HTR-8/SVneo (cell line): ENCODE measurements at regions not wholly inside any gene's neighbourhood (a gene's known extent, or its start where the extent isn't known, plus 50 kb on each side); places are given as distances from the start of the nearest gene placed in this dataset.

Experiments
- DNase-seq: peaks from one replicate; pipeline ENCODE4 v3.0.0; 2011; ENCODE audit warnings: low spot score, mixed read lengths; ENCODE audit not compliant: insufficient read length
- FAIRE-seq: peaks from 2 replicates; lab custom pipeline; 2011; peaks lifted over from hg19 to GRCh38; lab: Jason Lieb, UNC

GRCh38 chr2:156818944-156819343 lies 382.8 kb downstream of the GPD2 start:
- DNase-seq (no peak), FAIRE-seq (no peak)

DNA sequence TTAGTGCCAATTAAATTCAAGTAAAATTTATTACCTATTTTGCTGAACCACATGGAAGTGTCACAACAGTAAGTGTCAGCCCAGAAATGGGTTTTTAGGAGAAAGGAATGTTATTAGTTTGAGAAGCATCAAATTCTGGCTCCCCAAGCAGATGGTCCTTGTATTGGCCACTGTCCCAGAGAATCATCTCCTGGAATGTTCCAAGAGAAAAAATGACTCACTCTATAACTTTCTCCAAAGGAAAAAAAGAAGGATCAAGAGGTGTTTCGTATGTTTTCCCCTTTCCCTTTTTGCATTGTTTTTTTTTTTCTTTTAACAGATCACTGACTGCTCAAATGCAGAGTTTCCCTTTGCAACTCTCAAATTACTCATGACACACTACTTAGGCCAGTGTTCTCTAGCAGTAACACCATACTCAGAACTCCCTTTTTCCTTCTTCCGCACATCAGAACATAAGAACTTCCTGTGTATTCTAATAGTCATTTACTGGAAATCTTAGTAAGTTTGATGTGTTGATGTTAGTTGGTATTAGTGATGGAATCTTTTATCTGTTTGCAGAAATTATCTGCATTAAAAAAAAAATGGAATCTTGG lies 390.3 kb downstream of the GPD2 start:
- FAIRE-seq, result no peak
- peak; percentile 9 for DNase-seq

- DNase-seq, result no peak
- FAIRE-seq, result no peak
Observed at GRCh38 chr2:156834431-156834830, 398.3 kb downstream of the GPD2 start.

DNA sequence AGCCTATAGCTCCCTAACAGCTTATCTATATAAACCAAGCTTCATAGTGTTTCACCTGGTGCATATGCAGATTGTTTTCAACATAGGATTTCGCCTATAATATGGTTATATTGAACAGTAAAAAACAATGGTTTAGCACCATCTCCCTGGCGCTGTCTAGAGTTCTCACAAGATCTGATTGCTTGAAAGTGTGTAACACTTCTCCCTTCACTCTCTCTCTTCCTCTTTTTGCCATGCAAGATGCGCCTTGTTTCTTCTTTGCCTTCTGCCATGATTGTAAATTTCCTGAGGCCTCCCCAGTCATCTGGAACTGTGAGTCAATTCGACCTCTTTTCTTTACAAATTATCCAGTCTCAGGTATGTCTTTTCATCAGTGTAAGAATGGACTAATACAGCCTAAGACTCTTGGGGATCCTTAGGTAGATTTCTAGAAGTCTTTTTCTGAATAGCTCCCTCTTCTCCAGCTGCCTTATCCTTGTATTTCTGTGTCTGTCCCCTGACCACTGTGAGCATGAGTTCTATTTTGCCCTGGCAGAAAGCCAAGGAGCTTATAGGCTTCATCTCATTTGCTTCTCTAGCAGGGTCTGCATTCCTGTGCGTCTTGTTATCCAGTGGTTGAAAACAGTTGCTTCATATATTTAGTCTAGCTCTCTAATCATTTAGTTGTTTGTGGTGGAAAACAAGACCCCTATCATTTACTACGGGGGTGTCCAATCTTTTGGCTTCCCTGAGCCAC lies 401.6 kb downstream of the GPD2 start:
- FAIRE-seq, result no peak
- DNase-seq, result no peak

GRCh38 chr2:156841321-156841720 lies 405.1 kb downstream of the GPD2 start:
- DNase-seq, result no peak
- no peak for FAIRE-seq

- no peak for DNase-seq
- FAIRE-seq, result no peak
Observed at GRCh38 chr2:156845806-156846558, 409.8 kb downstream of the GPD2 start.

- DNase-seq (no peak), FAIRE-seq (no peak)
Observed at GRCh38 chr2:156852210-156852609, 405.3 kb upstream of the GALNT5 start.

DNA sequence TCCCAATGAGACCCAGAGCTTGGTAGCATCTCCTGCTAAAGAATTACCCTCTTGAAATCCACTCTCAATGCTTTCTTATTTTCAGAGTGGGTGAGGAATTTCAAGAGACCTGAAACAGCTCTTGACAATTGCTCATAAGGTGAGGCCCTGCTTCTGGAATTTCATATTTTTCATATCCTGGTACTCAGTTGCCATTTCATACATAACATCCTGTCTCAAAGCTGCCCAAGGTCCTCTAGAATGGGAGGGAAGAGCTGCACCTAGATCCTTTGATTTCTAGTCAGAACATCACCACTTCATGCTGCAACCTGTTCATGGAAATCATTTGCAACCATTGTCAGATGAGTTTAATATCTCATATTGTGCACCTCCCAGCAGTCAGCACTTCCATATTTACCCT lies 404.8 kb upstream of the GALNT5 start:
- no peak for DNase-seq
- FAIRE-seq, result no peak

GRCh38 chr2:156864325-156864724 lies 393.2 kb upstream of the GALNT5 start:
- DNase-seq (no peak), FAIRE-seq (no peak)

DNA sequence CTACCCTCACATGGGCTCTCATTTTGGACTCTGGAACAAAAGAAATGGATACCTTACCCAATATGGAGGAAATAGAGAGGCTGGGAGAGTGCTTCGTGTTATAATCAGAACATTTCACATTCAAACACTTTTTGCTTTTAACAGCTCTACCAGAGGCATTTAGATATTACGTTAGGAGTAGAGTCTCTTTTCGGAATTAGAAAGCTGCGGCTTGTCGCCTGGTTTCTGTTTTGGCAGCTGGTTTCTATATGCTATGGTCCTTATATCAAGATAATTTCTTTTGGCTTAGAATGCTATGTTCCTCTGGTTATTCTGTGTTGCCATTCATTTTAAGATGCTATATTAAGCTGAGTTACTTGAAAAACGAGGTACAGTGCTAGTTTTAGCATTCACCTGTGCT lies 392.8 kb upstream of the GALNT5 start:
- FAIRE-seq, result no peak
- no peak for DNase-seq

GRCh38 chr2:156867201-156867600 lies 390.3 kb upstream of the GALNT5 start:
- FAIRE-seq, result no peak
- no peak for DNase-seq

- no peak for FAIRE-seq
- no peak for DNase-seq
Observed at GRCh38 chr2:156874707-156875106, 382.8 kb upstream of the GALNT5 start.

- no peak for DNase-seq
- no peak for FAIRE-seq
Observed at GRCh38 chr2:156883804-156884203, 373.7 kb upstream of the GALNT5 start.

- DNase-seq, result no peak
- no peak for FAIRE-seq
Observed at GRCh38 chr2:156884216-156884615, 373.3 kb upstream of the GALNT5 start.

DNA sequence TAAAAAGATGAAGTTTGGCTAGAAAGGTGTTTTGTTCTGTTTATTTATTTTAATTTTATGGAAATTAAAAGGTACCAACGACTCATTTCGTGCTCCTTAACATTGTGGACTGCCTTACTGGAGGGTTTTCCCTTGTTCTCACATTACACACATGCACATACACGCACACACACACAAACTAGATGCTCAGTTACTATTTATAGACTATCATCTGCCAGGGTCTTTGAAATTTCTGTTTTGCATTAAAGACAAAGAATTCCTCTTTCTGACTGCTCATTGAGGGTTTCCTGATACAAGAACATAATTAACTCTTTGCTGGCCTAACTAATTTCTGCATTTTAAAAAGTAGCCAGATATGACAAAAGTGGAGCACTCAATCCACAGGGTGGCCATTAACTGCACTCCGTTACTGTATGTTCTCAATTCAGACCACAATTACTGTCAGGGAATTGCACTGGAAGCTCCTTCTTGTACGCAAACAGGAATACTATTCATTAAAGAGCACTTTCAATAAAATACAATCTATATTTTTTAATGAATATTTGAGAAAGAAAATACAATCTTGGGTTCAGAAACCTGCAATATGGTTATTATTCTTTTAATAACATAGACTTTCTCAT lies 366.9 kb upstream of the GALNT5 start:
- DNase-seq (no peak), FAIRE-seq (no peak)

- no peak for FAIRE-seq
Observed at GRCh38 chr2:156891609-156892008, 365.9 kb upstream of the GALNT5 start.

GRCh38 chr2:156892467-156893281 lies 364.8 kb upstream of the GALNT5 start:
- DNase-seq (peak; percentile 7), FAIRE-seq (no peak)

More at GRCh38 chr2:156891609-156892008, 365.9 kb upstream of the GALNT5 start:
- DNase-seq, result no peak

GRCh38 chr2:156896294-156896693 lies 361.2 kb upstream of the GALNT5 start:
- DNase-seq (no peak), FAIRE-seq (no peak)

- FAIRE-seq, result no peak
- no peak for DNase-seq
Observed at GRCh38 chr2:156897548-156897947, 360.0 kb upstream of the GALNT5 start.
